IPS DF 4.7 (cell line): ENCODE measurements at regions not wholly inside any gene's neighbourhood (a gene's known extent, or its start where the extent isn't known, plus 50 kb on each side); places are given as distances from the start of the nearest gene placed in this dataset.
"Not testable (repeated sequence)": the region's sequence is repeated elsewhere in the genome, so short reads cannot be mapped to it uniquely, and the experiment has no call there.

Experiments
- DNase-seq: peaks from one replicate; pipeline ENCODE4 v3.0.0-alpha.2; 2013; ENCODE audit warnings: low spot score; ENCODE audit errors: extremely low read depth

- not testable (repeated sequence) for DNase-seq
These were observed 111.2 kb upstream of the DEFB108B start for GRCh38 chr11:71721840-71722239.

- not testable (repeated sequence) for DNase-seq
These were observed 109.0 kb upstream of the DEFB108B start for GRCh38 chr11:71723991-71724390.

DNA sequence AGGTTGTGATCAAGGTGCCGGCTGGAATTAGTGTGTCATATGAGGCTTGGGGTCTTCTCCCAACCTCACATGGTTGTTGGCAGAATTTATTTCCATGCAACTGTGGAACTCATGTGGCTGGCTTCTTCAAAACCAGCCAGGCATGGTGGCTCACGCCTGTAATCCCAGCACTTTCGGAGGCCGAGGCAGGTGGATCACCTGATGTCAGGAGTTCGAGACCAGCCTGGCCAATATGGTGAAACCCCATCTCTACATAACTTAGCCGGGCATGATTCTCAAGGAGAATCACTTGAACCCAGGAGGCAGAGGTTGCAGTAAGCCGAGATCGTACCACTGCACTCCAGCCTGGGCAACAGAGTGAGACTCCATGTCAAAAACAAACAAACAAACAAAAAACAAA is 102.3 kb upstream of the DEFB108B start:
- not testable (repeated sequence) for DNase-seq

GRCh38 chr11:71734368-71734767 is 98.6 kb upstream of the DEFB108B start:
- not testable (repeated sequence) for DNase-seq

DNA sequence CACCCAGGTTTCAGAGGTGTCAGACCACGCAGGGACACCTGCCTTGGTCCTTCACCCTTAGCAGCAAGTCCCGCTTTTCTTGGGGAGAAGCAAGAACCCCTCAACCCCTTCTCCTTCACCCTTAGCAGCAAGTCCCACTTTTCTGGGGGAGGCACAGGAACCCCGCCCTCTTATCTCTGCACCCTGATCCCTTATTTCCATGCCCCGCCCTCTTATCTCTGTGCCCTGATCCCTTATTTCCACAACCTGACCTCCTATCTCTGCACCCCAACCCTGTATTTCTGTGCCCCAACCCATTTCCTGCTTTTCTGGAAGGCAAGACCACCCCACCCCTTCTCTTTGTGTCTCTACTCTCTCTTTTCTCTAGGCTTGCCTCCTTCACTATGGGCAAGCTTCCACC is 94.7 kb upstream of the DEFB108B start:
- not testable (repeated sequence) for DNase-seq

DNA sequence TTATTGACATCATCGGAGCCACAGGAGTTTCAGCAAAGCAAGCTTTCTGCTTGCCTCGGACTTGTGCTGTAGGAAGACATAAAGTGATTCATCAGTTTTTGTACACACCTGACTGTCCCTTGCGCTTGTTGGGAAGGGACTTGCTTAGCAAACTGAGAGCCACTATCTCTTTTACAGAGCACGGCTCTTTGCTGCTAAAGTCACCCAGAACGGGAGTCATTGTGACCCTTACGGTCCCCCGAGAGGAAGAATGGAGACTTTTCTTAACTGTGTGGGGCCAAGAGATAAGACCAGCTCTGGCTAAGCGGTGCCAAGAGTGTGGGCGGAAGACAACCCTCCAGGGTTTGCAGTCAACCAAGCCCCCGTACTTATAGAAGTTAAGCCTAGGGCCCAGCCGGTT is 89.6 kb upstream of the DEFB108B start:
- not testable (repeated sequence) for DNase-seq

DNA sequence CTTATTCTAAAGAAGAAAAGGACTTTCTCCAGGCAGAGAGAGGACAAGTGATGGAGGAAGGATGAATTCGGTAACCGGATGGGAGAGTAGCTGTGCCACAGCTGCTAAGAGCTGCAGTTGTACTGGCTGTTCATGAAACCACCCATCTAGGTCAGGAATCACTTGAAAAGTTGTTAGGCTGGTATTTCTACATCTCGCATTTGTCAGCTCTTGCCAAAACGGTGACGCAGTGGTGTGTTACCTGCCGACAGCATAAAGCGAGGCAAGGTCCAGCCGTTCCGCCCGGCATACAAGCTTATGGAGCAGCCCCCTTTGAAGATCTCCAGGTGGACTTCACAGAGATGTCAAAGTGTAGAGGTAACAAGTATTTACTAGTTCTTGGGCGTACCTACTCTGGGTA is 87.3 kb upstream of the DEFB108B start:
- DNase-seq = not testable (repeated sequence)

DNA sequence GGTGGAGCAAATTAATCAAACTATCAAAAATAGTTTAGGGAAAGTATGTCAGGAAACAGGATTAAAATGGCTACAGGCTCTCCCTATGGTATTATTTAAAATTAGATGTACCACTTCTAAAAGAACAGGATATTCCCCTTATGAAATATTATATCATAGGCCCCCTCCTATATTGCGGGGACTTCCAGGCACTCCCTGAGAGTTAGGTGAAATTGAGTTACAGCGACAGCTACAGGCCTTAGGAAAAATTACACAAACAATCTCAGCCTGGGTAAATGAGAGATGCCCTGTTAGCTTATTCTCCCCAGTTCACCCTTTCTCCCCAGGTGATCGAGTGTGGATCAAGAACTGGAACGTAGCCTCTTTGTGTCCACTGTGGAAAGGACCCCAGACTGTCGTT is 86.7 kb upstream of the DEFB108B start:
- not testable (repeated sequence) for DNase-seq

GRCh38 chr11:71748965-71749620 is 83.9 kb upstream of the DEFB108B start:
- not testable (repeated sequence) for DNase-seq

- DNase-seq = not testable (repeated sequence)
These were observed 82.1 kb upstream of the DEFB108B start for GRCh38 chr11:71750908-71751307.

GRCh38 chr11:71764695-71765491 is 68.1 kb upstream of the DEFB108B start:
- not testable (repeated sequence) for DNase-seq

- DNase-seq = not testable (repeated sequence)
These were observed 66.0 kb upstream of the DEFB108B start for GRCh38 chr11:71767016-71767415.

- not testable (repeated sequence) for DNase-seq
These were observed 60.8 kb upstream of the DEFB108B start for GRCh38 chr11:71772193-71772592.

DNA sequence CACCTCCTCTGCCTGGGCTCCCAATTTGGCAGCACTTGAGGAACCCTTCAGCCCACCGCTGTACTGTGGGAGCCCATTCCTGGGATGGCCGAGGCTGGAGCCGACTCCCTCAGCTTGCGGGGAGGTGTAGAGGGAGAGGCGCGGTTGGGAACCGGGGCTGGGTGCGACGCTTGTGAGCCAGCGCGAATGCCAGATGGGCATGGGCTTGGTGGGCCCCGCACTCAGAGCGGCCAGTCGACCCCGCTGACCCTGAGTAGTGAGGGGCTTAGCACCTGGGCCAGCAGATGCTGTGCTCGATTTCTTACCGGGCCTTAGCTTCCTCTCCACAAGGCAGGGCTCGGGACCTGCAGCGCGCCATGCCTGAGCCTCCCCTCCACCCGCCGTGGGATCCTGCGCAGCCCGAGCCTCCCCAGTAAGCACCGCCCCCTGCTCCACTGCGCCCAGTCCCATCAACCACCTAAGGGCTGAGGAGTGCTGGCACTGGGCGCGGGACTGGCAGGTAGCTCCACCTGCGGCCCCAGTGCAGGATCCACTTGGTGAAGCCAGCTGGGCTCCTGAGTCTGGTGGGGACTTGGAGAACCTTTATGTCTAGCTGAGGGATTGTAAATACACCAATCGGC is 58.3 kb upstream of the DEFB108B start:
- no peak for DNase-seq

DNA sequence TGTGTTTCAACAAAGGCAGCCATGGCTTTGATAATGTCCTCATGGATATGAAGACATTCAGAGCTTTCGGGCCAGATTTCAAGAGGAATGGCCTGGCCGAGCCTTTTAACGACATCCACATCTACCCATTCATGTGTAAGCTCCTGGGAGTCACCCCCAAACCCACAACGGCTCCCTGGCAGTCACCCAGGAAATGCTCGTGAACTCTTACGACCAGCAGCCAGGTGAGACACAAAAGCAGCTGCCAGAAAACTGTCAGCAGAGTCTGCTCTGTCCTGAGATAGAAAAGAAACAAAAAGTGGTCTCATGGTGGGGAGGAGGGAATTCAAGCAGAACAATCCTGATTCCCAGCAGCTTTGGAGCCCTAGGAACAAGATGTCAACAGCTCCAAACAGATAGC is 52.9 kb upstream of the DEFB108B start:
- not testable (repeated sequence) for DNase-seq

GRCh38 chr11:71780771-71781170 is 52.2 kb upstream of the DEFB108B start:
- not testable (repeated sequence) for DNase-seq

DNA sequence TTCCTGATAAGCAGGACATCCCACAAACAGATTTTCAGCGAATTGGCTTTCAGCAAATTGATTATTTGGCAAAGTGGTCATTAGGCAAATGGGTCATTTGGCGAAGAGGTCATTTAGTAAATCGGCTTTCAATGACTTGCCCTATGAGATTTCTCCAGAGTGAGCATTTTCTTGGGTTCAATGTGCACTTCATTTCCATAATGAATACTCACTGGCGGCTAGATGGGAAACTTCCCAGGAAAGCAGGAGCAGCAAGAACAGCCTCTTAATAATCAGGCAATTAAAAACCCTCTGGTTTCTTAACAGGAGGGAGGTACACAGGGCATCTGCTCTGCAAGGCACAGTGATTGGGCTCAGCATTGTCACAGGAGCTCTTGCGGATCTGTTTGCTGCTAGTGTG is 51.5 kb upstream of the DEFB108B start:
- DNase-seq = not testable (repeated sequence)

- DNase-seq = not testable (repeated sequence)
These were observed 50.7 kb upstream of the DEFB108B start for GRCh38 chr11:71782229-71782861.

DNA sequence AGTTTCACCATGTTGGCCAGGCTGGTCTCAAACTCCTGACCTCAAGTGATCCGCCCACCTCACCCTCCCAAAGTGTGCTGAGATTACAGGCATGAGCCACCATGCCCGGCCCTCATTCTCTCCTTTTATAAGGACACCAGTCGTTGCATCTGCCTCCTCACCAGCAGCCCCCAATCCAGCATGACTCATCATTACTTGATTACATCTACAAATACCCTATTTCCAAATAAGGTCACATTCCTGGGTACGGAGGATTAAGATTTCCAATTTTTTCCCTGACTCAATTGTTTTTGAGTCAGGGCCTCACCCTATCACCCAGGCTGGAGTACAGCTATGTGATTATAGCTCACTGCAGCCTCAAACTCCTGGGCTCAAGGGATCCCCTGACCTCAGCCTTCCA is 49.8 kb upstream of the DEFB108B start:
- DNase-seq = not testable (repeated sequence)
